Uterus (tissue), 2 donors: ENCODE measurements at regions not wholly inside any gene's neighbourhood (a gene's known extent, or its start where the extent isn't known, plus 50 kb on each side); places are given as distances from the start of the nearest gene placed in this dataset.

Experiments used
- POLR2A ChIP-seq, 2 donors: fragments of 450-650 bp; IDR thresholded peaks; one replicate each; pipeline ENCODE4 v1.6.1; 2016; ENCODE audit warnings: antibody characterized with exemption in 2 of 2, mild to moderate bottlenecking in 1 of 2, moderate library complexity in 1 of 2
- TF ChIP-seq, protein P1 (sequence below), 4 experiments: fragments of 200-600 bp in 2 of 4; fragments of 450-650 bp in 2 of 4; sonication (generic) in 2 of 4; IDR thresholded peaks; one replicate each; pipeline ENCODE4 v1.5.1; 2016 to 2019; ENCODE audit warnings: antibody characterized with exemption in 4 of 4, mild to moderate bottlenecking in 2 of 4, moderate library complexity in 1 of 4

DNA sequence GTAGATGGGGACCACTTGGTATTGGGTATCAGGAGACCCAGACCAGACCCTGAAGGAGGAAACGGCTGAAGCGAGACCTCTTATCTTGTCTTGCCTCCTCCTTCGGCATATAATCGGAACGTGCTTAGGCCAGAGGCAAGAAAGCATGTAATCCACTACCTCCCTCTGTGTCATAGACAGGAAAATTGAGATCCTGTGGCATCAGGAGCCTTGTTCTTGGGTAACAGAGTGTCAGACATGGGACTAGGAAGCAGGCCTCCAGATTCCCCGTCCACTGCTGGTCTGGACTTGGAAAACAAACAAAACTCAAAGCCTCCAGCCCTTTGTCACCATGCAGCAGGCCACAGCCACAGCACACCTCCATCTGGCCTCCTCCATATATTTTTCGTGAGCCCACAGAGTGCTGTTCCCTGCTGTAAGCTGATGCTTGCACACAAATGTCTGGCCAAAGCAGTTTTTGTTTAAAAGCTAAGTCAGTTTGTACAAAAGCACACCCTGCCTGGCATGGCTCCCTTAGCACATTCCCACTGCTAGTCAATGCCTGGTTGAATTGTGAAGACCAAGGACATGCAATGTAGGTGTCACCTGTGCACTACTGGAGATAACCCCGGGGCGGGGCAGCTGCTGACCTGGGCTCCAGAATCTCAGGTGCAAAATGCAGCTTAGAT is 510.9 kb downstream of the RPS24 start:
- TF ChIP-seq, protein P1, sequence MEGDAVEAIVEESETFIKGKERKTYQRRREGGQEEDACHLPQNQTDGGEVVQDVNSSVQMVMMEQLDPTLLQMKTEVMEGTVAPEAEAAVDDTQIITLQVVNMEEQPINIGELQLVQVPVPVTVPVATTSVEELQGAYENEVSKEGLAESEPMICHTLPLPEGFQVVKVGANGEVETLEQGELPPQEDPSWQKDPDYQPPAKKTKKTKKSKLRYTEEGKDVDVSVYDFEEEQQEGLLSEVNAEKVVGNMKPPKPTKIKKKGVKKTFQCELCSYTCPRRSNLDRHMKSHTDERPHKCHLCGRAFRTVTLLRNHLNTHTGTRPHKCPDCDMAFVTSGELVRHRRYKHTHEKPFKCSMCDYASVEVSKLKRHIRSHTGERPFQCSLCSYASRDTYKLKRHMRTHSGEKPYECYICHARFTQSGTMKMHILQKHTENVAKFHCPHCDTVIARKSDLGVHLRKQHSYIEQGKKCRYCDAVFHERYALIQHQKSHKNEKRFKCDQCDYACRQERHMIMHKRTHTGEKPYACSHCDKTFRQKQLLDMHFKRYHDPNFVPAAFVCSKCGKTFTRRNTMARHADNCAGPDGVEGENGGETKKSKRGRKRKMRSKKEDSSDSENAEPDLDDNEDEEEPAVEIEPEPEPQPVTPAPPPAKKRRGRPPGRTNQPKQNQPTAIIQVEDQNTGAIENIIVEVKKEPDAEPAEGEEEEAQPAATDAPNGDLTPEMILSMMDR (IDR thresholded peaks at IDR 0.05): no peak
- TF ChIP-seq POLR2A (IDR thresholded peaks at IDR 0.05): no peak
